Activated CD8-positive, alpha-beta T cell treated with anti-CD3 and anti-CD28 coated beads for 36 hours (primary cell): ENCODE measurements at regions not wholly inside any gene's neighbourhood (a gene's known extent, or its start where the extent isn't known, plus 50 kb on each side); places are given as distances from the start of the nearest gene placed in this dataset.

Source experiments
- ATAC-seq: fragments of 200-7000 bp; cut with Tn5 transposase; one replicate; pipeline ENCODE4 v1.10.0; 2021; ENCODE audit warnings: mild to moderate bottlenecking, moderate library complexity
- CTCF ChIA-PET: fragments of 350-600 bp; sonication (Branson Sonifier 250); formaldehyde crosslinking; loops from one replicate; lab custom pipeline; 2021; ENCODE audit warnings: antibody characterized with exemption; lab: Charles Lee
- POLR2A ChIA-PET: fragments of 350-600 bp; sonication (Branson Sonifier 250); formaldehyde crosslinking; loops from one replicate; lab custom pipeline; 2021; ENCODE audit warnings: antibody characterized with exemption; lab: Charles Lee
- DNase-seq: peaks from one replicate; pipeline ENCODE4 v3.0.0-alpha.2; 2020
- H3K27ac Mint-ChIP-seq: one replicate; pipeline ENCODE4 v1.8.0; 2021; ENCODE audit warnings: mild to moderate bottlenecking, mixed read lengths
- H3K27me3 Mint-ChIP-seq: one replicate; pipeline ENCODE4 v1.8.0; 2021; ENCODE audit warnings: mixed read lengths
- H3K36me3 Mint-ChIP-seq: one replicate; pipeline ENCODE4 v1.8.0; 2021; ENCODE audit warnings: low read depth, mixed read lengths
- H3K4me1 Mint-ChIP-seq: one replicate; pipeline ENCODE4 v1.8.0; 2021; ENCODE audit warnings: low read depth, mixed read lengths
- H3K4me3 Mint-ChIP-seq: one replicate; pipeline ENCODE4 v1.8.0; 2021; ENCODE audit warnings: mild to moderate bottlenecking, moderate library complexity, mixed read lengths
- H3K9me3 Mint-ChIP-seq: one replicate; pipeline ENCODE4 v1.8.0; 2021; ENCODE audit warnings: mixed read lengths
- CTCF ChIP-seq: fragments of 200-600 bp; IDR thresholded peaks from one replicate; pipeline ENCODE4 v1.8.0; 2022; ENCODE audit warnings: antibody characterized with exemption, mild to moderate bottlenecking
- intact Hi-C: fragments of 100-400 bp; cut with micrococcal nuclease; formaldehyde crosslinking; loops from one replicate; pipeline ENCODE4 v1.10.0; 2022

DNA sequence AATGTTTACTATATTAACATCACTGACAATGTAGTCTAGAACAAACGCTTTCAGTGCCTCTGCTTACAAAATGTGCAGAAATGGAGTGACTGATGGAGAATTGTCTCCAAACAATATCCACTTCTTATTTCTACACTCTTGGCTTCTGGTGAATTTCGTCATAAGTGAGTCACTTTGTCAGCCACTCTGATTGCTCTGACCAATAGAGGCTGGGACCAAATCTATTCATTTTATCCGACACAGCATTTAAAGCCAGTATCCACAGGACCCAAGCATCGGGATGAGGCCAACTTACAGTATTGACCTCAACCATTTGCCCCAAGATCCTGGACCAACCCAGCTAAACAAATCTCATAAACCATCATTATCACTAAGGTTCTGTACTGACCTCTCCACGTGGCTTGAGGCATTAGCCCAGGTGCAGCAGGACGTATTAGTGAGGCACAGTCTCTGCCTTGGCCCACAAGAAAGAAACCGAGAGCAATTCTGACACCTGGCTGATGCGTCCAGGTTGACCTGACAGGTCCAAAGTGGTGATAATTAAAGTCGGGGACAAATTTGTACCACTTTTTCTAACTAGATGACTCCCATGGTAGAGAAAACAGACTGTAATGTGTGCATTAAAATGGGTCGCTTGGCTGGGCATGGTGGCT is 53.3 kb upstream of the ERO1B start:
- ChIA-PET CTCF (interaction anchor here (1.0 to 1.1 kb wide), 2 partner anchors 10 to 116 kb away, joined by 3 read pairs; no protein-coding TSS in a partner anchor), POLR2A (interaction anchor here (0.7 kb wide), 1 partner anchor 250 kb away, joined by 5 read pairs; no protein-coding TSS in a partner anchor)
- H3K27ac Mint-ChIP-seq = no peak overlapping the region
- no peaks in the 10 kb centered on the region for H3K4me1 Mint-ChIP-seq
- no peaks in the 10 kb centered on the region for H3K9me3 Mint-ChIP-seq
- H3K36me3 Mint-ChIP-seq = no peaks in the 10 kb centered on the region
- H3K4me3 Mint-ChIP-seq = no peak overlapping the region
- no peaks in the 10 kb centered on the region for H3K27me3 Mint-ChIP-seq
- DNase-seq (no peak), ATAC-seq (no peak)
- intact Hi-C loops = no loop called here
- TF ChIP-seq CTCF = no peak

GRCh38 chr1:236332092-236332758 is 50.5 kb upstream of the ERO1B start:
- Mint-ChIP-seq H3K36me3 (no peaks in the 10 kb centered on the region), H3K9me3 (no peaks in the 10 kb centered on the region), H3K4me3 (no peak overlapping the region), H3K27ac (no peak overlapping the region), H3K27me3 (no peaks in the 10 kb centered on the region), H3K4me1 (no peaks in the 10 kb centered on the region)
- POLR2A ChIA-PET = no interaction called here
- CTCF ChIA-PET = no interaction called here
- intact Hi-C loops = no loop called here
- DNase-seq = no peak
- no peak for TF ChIP-seq CTCF
- no peak for ATAC-seq
